ENCODE measurements at regions not wholly inside any gene's neighbourhood (a gene's known extent, or its start where the extent isn't known, plus 50 kb on each side); places are given as distances from the start of the nearest gene placed in this dataset.

DNA sequence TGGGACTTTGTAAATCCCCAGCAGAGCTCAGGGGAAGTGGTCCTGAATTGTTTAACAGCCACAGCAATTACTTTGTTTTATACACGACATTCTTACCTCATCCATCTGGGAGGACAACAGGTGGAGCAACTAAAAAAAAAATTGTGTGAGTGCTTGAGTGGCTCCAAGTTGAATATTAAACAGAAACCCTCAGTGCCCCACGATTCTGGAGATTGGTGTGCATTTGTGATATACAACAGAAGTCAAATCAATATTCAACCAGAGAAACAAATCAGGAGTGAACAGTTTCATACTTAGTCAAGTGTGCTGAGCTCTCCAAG is 204.8 kb downstream of the HAPSTR1 start:
- Histone ChIP-seq H3K27me3 (ENCODE audit: control insufficient read depth in 2 of 2, insufficient read depth in 2 of 2, low read length in 2 of 2) (0 out of 5 replicates have a peak, but pooled peaks cover 0 to 5% of the 10 kb centered on the region in 2 experiments), H3K79me2 (ENCODE audit: control insufficient read depth, insufficient read depth, low read length) (no peaks in the 10 kb centered on the region), H3K4me2 (ENCODE audit: insufficient read depth, low read length) (no peak overlapping the region), H2AFZ (ENCODE audit: low read depth, low read length) (no peak overlapping the region), H3K9ac (ENCODE audit: insufficient read depth in 1 of 2, low read depth in 2 of 2, low read length in 2 of 2) (no peak overlapping the region), H3K27ac (ENCODE audit: extremely low read depth, low read depth, low read length) (no peak overlapping the region), H3K9me3 (replicated peaks; ENCODE audit: control insufficient read depth, insufficient read depth, low read depth, low read length) (no peaks in the 10 kb centered on the region), H3K4me1 (replicated peaks in 1 of 2; ENCODE audit: control insufficient read depth in 2 of 2, insufficient read depth in 2 of 2, low read length in 2 of 2) (no peaks in the 10 kb centered on the region; a peak in 1 of 5 replicates), H3K9me1 (ENCODE audit: control insufficient read depth, insufficient read depth, low read length) (no peaks in the 10 kb centered on the region), H4K20me1 (replicated peaks; ENCODE audit: control insufficient read depth, insufficient read depth, low read length) (no peaks in the 10 kb centered on the region), H3K36me3 (ENCODE audit: control insufficient read depth, insufficient read depth, low read length) (no peaks in the 10 kb centered on the region), H3K4me3 (no peak overlapping the region)
- ChIA-PET POLR2A (no interaction called here), CTCF (ENCODE audit: low intra/inter-chr PET ratio) (no interaction called here)
- 0% methylated on average over 2 of the region's 2 CpGs for WGBS (ENCODE audit: insufficient coverage, low coverage, missing lambda C conversion rate)
- ATAC-seq (no peak), FAIRE-seq (no peak), DNase-seq (ENCODE audit: extremely low read depth in 1 of 4, low spot score in 3 of 4) (no peak)
- in situ Hi-C loops (cut with MboI) (no loop called here), intact Hi-C loops (cut with micrococcal nuclease) (loop anchor here (10.0 kb wide), 1 partner anchor 889 kb away; the partner anchor contains the start of gene GRIN2A)
- no peak for TF ChIP-seq DDX20 (tag; IDR thresholded peaks at IDR 0.05; ENCODE audit: low read depth)
- no peak for TF ChIP-seq CHD1 (IDR thresholded peaks at IDR 0.05; ENCODE audit: low read length)
- TF ChIP-seq, protein P1, sequence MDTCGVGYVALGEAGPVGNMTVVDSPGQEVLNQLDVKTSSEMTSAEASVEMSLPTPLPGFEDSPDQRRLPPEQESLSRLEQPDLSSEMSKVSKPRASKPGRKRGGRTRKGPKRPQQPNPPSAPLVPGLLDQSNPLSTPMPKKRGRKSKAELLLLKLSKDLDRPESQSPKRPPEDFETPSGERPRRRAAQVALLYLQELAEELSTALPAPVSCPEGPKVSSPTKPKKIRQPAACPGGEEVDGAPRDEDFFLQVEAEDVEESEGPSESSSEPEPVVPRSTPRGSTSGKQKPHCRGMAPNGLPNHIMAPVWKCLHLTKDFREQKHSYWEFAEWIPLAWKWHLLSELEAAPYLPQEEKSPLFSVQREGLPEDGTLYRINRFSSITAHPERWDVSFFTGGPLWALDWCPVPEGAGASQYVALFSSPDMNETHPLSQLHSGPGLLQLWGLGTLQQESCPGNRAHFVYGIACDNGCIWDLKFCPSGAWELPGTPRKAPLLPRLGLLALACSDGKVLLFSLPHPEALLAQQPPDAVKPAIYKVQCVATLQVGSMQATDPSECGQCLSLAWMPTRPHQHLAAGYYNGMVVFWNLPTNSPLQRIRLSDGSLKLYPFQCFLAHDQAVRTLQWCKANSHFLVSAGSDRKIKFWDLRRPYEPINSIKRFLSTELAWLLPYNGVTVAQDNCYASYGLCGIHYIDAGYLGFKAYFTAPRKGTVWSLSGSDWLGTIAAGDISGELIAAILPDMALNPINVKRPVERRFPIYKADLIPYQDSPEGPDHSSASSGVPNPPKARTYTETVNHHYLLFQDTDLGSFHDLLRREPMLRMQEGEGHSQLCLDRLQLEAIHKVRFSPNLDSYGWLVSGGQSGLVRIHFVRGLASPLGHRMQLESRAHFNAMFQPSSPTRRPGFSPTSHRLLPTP (IDR thresholded peaks at IDR 0.05; ENCODE audit: borderline replicate concordance, extremely low read depth, insufficient read length): no peak
- TF ChIP-seq, protein P2, sequence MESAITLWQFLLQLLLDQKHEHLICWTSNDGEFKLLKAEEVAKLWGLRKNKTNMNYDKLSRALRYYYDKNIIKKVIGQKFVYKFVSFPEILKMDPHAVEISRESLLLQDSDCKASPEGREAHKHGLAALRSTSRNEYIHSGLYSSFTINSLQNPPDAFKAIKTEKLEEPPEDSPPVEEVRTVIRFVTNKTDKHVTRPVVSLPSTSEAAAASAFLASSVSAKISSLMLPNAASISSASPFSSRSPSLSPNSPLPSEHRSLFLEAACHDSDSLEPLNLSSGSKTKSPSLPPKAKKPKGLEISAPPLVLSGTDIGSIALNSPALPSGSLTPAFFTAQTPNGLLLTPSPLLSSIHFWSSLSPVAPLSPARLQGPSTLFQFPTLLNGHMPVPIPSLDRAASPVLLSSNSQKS (CRISPR knock-in tag; IDR thresholded peaks at IDR 0.05): no peak
- TF ChIP-seq, protein P3, sequence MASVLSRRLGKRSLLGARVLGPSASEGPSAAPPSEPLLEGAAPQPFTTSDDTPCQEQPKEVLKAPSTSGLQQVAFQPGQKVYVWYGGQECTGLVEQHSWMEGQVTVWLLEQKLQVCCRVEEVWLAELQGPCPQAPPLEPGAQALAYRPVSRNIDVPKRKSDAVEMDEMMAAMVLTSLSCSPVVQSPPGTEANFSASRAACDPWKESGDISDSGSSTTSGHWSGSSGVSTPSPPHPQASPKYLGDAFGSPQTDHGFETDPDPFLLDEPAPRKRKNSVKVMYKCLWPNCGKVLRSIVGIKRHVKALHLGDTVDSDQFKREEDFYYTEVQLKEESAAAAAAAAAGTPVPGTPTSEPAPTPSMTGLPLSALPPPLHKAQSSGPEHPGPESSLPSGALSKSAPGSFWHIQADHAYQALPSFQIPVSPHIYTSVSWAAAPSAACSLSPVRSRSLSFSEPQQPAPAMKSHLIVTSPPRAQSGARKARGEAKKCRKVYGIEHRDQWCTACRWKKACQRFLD (CRISPR knock-in tag; IDR thresholded peaks at IDR 0.05): no peak
- TF ChIP-seq, protein P4, sequence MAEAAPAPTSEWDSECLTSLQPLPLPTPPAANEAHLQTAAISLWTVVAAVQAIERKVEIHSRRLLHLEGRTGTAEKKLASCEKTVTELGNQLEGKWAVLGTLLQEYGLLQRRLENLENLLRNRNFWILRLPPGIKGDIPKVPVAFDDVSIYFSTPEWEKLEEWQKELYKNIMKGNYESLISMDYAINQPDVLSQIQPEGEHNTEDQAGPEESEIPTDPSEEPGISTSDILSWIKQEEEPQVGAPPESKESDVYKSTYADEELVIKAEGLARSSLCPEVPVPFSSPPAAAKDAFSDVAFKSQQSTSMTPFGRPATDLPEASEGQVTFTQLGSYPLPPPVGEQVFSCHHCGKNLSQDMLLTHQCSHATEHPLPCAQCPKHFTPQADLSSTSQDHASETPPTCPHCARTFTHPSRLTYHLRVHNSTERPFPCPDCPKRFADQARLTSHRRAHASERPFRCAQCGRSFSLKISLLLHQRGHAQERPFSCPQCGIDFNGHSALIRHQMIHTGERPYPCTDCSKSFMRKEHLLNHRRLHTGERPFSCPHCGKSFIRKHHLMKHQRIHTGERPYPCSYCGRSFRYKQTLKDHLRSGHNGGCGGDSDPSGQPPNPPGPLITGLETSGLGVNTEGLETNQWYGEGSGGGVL (CRISPR knock-in tag; IDR thresholded peaks at IDR 0.05): no peak
- TF ChIP-seq, protein P5, sequence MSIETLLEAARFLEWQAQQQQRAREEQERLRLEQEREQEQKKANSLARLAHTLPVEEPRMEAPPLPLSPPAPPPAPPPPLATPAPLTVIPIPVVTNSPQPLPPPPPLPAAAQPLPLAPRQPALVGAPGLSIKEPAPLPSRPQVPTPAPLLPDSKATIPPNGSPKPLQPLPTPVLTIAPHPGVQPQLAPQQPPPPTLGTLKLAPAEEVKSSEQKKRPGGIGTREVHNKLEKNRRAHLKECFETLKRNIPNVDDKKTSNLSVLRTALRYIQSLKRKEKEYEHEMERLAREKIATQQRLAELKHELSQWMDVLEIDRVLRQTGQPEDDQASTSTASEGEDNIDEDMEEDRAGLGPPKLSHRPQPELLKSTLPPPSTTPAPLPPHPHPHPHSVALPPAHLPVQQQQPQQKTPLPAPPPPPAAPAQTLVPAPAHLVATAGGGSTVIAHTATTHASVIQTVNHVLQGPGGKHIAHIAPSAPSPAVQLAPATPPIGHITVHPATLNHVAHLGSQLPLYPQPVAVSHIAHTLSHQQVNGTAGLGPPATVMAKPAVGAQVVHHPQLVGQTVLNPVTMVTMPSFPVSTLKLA (conservative IDR thresholded peaks at IDR 0.05): no peak
- no peak for TF ChIP-seq FOSL1 (tag; conservative IDR thresholded peaks at IDR 0.05)
- no peak for TF ChIP-seq ZFPM2 (CRISPR knock-in tag; IDR thresholded peaks at IDR 0.05)
- no TSS peak for BruUV-seq (replicated peaks)
